Right cardiac atrium (tissue), 5 donors: ENCODE measurements at regions not wholly inside any gene's neighbourhood (a gene's known extent, or its start where the extent isn't known, plus 50 kb on each side); places are given as distances from the start of the nearest gene placed in this dataset.

Source experiments
- ATAC-seq, 2 donors: fragments of 200-7000 bp; cut with Tn5 transposase; one replicate each; pipeline versions ENCODE4 v1.8.0 to v1.9.1; 2020; ENCODE audit warnings: moderate library complexity in 2 of 2, mild to moderate bottlenecking in 1 of 2
- DNase-seq, 3 donors: peaks; one replicate each; pipeline ENCODE4 v3.0.0-alpha.2; 2020
- H3K27ac ChIP-seq: one replicate; pipeline ENCODE4 v1.5.1; 2013; ENCODE audit warnings: mild to moderate bottlenecking, low read length, control low read depth, moderate library complexity
- H3K27me3 ChIP-seq: one replicate; pipeline ENCODE4 v1.6.1; 2013; ENCODE audit not compliant: control insufficient read depth, insufficient read depth
- H3K4me1 ChIP-seq: one replicate; pipeline ENCODE4 v1.6.1; 2013; ENCODE audit warnings: low read length; ENCODE audit not compliant: control insufficient read depth, insufficient read depth
- H3K4me3 ChIP-seq: one replicate; pipeline ENCODE4 v1.5.1; 2013; ENCODE audit warnings: low read length, control low read depth
- H3K9me3 ChIP-seq: one replicate; pipeline ENCODE4 v1.6.1; 2013; ENCODE audit warnings: low read length; ENCODE audit not compliant: control insufficient read depth
- WGBS: extraction: QIAGEN DNeasy Blood & Tissue Kit; methylation state at CpG from one replicate; pipeline ENCODE4 v1.1.7; 2013; 5-methylcytosine and 5-hydroxymethylcytosine counted together
- intact Hi-C, 4 donors: fragments of 100-400 bp; cut with DNase I; formaldehyde crosslinking; loops; one replicate each; pipeline versions ENCODE4 v1.11.0 to v1.14.0; 2022 to 2023
- donor health status: healthy with polysubstance abuse.
- donor health status: DM: no; HTN: yes; CAD: no.
- donor health status: DM: no; HTN: no; CAD: no.
- donor health status: DM: no; HTN: yes; CAD: no; lungs with severe emphysema.
- donor health status: DM: yes; HTN: yes; CAD: no.

GRCh38 chr3:117963858-117964257 is 1070.8 kb downstream of the IGSF11 start:
- WGBS, result 53% methylated on average over 2 of the region's 2 CpGs
- ATAC-seq (no peak), DNase-seq (no peak)
- Histone ChIP-seq H3K4me1 (no peaks in the 10 kb centered on the region), H3K9me3 (no peaks in the 10 kb centered on the region), H3K27me3 (no peaks in the 10 kb centered on the region), H3K4me3 (no peak overlapping the region), H3K27ac (no peak overlapping the region)
- intact Hi-C loops, result no loop called here

- intact Hi-C loops, result no loop called here
- 83% methylated on average over 4 of the region's 4 CpGs for WGBS
- no peaks in the 10 kb centered on the region for H3K9me3 ChIP-seq
These were observed 1069.8 kb downstream of the IGSF11 start for GRCh38 chr3:117964814-117965213.

GRCh38 chr3:117977504-117978228 is 1057.0 kb downstream of the IGSF11 start:
- no peak for ATAC-seq
- intact Hi-C loops, result no loop called here
- H3K4me3 ChIP-seq, result no peak overlapping the region
- no peak overlapping the region for H3K27ac ChIP-seq
- DNase-seq, result no peak
- no peaks in the 10 kb centered on the region for H3K27me3 ChIP-seq
- WGBS, result 61% methylated on average over 3 of the region's 3 CpGs
- no peaks in the 10 kb centered on the region for H3K4me1 ChIP-seq
- no peaks in the 10 kb centered on the region for H3K9me3 ChIP-seq

More at GRCh38 chr3:117964814-117965213, 1069.8 kb downstream of the IGSF11 start:
- no peak for DNase-seq
- H3K4me3 ChIP-seq, result no peak overlapping the region
- no peaks in the 10 kb centered on the region for H3K4me1 ChIP-seq
- H3K27me3 ChIP-seq, result no peaks in the 10 kb centered on the region
- no peak for ATAC-seq
- H3K27ac ChIP-seq, result no peak overlapping the region

- intact Hi-C loops, result no loop called here
- no peak for ATAC-seq
These were observed 1055.2 kb downstream of the IGSF11 start for GRCh38 chr3:117979466-117979865.

GRCh38 chr3:117987256-117987655 is 1047.4 kb downstream of the IGSF11 start:
- ATAC-seq (no peak), DNase-seq (no peak)
- intact Hi-C loops, result no loop called here
- Histone ChIP-seq H3K9me3 (no peaks in the 10 kb centered on the region), H3K27ac (no peak overlapping the region), H3K27me3 (no peaks in the 10 kb centered on the region), H3K4me3 (no peak overlapping the region), H3K4me1 (no peaks in the 10 kb centered on the region)
- 59% methylated on average over 4 of the region's 4 CpGs for WGBS

More at GRCh38 chr3:117979466-117979865, 1055.2 kb downstream of the IGSF11 start:
- WGBS, result 93% methylated on average over 4 of the region's 4 CpGs
- H3K27ac ChIP-seq, result no peak overlapping the region
- no peaks in the 10 kb centered on the region for H3K9me3 ChIP-seq
- DNase-seq, result no peak
- no peak overlapping the region for H3K4me3 ChIP-seq
- H3K4me1 ChIP-seq, result no peaks in the 10 kb centered on the region
- no peaks in the 10 kb centered on the region for H3K27me3 ChIP-seq

DNA sequence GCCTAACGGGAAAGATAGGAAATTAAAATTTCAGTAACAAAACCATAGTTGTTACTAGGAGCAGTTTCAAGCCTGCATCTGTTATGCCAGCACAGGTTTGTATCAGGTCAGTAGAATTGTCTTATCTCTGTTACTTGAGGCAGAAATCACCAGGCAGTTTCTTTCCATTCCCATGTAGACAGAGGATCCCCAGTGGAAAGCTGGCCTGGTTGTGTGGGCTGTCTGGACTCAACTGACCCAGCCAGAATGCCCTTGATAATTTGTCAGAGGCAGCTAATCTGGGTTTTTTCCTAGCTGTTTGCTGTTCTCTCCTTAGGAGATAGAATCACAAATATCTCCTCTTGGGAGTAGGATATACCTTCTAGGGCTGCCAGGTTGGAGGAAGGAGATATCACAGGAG is 1044.7 kb downstream of the IGSF11 start:
- H3K27me3 ChIP-seq, result no peaks in the 10 kb centered on the region
- intact Hi-C loops, result no loop called here
- DNase-seq, result no peak
- WGBS, result 90% methylated on average over 1 of the region's 1 CpG
- no peak overlapping the region for H3K4me3 ChIP-seq
- no peak for ATAC-seq
- no peaks in the 10 kb centered on the region for H3K4me1 ChIP-seq
- H3K9me3 ChIP-seq, result no peaks in the 10 kb centered on the region
- no peak overlapping the region for H3K27ac ChIP-seq

DNA sequence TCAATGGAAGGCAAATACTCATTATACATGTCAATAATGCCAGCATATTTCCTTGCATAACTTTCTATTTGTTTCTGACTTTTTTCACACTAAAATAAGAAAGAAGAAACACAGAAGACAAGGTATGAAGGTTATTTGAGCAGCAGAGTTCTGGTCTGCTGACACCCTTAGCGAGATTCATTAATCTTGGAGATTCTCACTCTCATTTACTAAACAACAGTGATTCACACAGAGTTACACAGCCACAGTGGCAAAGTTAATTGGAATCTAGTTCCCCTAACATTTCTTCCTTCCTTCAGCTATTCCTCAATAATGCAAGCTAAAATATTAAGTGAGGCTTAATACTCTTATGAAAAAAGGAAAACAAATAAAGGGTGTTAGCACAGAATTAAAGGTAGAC is 1044.0 kb downstream of the IGSF11 start:
- Histone ChIP-seq H3K27me3 (no peaks in the 10 kb centered on the region), H3K9me3 (no peaks in the 10 kb centered on the region), H3K4me3 (no peak overlapping the region), H3K27ac (no peak overlapping the region), H3K4me1 (no peaks in the 10 kb centered on the region)
- DNase-seq (no peak), ATAC-seq (no peak)
- WGBS, result 95% methylated on average over 1 of the region's 1 CpG
- intact Hi-C loops, result no loop called here

DNA sequence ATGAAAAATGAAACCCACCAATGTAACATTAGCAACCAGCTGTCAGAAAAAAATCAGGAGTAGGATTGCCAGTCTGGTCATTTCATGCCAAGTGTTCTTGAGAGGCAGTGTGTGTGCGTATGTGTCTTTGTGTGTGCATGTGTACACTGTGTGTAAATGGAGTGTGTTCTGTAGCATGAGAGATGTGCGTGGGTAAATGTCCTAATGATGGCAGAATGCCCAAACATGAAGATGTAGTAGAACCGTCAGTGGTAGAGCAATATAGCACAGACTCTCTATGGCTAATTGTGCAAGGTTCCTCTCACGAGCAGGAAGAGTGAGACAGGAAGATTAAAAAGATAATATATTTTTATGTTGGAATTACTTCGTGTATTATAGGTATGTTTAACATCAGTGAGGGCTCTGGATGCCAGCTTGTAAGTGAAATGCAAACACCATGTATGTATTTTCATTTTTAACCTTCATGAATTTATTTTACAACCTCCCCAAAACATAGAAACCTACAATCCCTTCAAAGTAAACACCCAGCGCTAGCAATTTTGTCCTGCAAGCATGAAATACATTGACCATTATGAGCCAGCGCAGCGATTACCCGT is 1038.7 kb downstream of the IGSF11 start:
- H3K27ac ChIP-seq, result no peak overlapping the region
- peaks cover 4% of the 10 kb centered on the region for H3K27me3 ChIP-seq
- no peaks in the 10 kb centered on the region for H3K4me1 ChIP-seq
- intact Hi-C loops, result no loop called here
- no peak for DNase-seq
- 11% methylated on average over 9 of the region's 9 CpGs for WGBS
- H3K4me3 ChIP-seq, result no peak overlapping the region
- ATAC-seq, result no peak
- no peaks in the 10 kb centered on the region for H3K9me3 ChIP-seq

DNA sequence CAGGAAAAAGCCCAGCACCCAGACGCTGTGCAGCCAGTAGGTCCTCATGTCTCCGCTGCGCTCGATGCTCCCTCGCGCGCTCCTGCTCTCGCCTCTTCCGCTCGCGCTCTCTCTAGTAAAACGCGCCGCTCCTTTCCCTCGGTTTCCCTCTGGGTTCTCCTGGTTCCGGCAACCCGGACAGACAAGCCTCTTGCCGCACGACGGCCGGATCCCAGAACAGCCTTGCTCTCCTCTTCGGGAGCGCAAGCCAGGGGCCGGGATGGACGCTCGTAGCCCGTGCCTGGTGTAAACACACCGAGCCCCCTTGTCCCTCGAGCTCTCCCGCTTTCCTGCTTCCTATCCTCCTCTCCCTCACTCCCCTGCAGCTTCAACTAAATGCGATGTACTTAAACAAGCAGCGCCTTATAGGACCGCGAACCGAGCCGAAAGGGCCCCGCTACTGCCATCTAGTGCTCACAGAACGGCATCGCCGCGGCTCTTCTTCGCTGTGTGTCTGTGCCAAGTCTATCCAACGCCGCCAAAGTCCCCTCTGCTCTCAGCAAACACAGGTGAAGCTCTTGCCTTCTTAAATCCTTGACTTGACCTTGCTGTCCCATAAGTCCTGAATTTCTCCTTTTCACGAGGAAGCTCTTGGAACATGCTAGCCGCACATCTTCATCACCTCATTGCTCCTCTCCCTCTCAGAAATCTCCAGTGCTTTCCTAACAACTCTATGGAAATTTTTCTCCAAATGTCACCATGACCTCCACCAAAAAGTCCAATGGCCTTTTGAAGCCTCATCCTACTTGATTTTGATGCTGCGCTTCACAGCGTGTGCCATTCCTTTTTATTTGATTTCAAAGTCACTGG is 1037.2 kb downstream of the IGSF11 start:
- H3K27me3 ChIP-seq, result peaks cover 4% of the 10 kb centered on the region
- H3K9me3 ChIP-seq, result no peaks in the 10 kb centered on the region
- DNase-seq (peak; percentile 67 to 89 (median 86)), ATAC-seq (peak; percentile 94 to 95)
- WGBS, result 3% methylated on average over 48 of the region's 48 CpGs
- H3K27ac ChIP-seq, result no peak overlapping the region
- no peaks in the 10 kb centered on the region for H3K4me1 ChIP-seq
- H3K4me3 ChIP-seq, result peak overlapping the region; percentile 49
- intact Hi-C loops, result no loop called here

- Histone ChIP-seq H3K27ac (no peak overlapping the region), H3K4me3 (no peak overlapping the region), H3K9me3 (no peaks in the 10 kb centered on the region), H3K27me3 (peaks cover 4% of the 10 kb centered on the region), H3K4me1 (no peaks in the 10 kb centered on the region)
- 55% methylated on average over 4 of the region's 4 CpGs for WGBS
- DNase-seq, result no peak
- intact Hi-C loops, result no loop called here
- no peak for ATAC-seq
These were observed 1036.6 kb downstream of the IGSF11 start for GRCh38 chr3:117998071-117998470.

- H3K9me3 ChIP-seq, result no peaks in the 10 kb centered on the region
- intact Hi-C loops, result no loop called here
- ATAC-seq (no peak), DNase-seq (peak in 1 of 3 donors; percentile 11)
- peaks cover 4% of the 10 kb centered on the region for H3K27me3 ChIP-seq
- no peak overlapping the region for H3K27ac ChIP-seq
- H3K4me3 ChIP-seq, result no peak overlapping the region
- 72% methylated on average over 2 of the region's 2 CpGs for WGBS
- no peaks in the 10 kb centered on the region for H3K4me1 ChIP-seq
These were observed 1034.4 kb downstream of the IGSF11 start for GRCh38 chr3:118000219-118000618.
